ENCODE measurements at regions not wholly inside any gene's neighbourhood (a gene's known extent, or its start where the extent isn't known, plus 50 kb on each side); places are given as distances from the start of the nearest gene placed in this dataset.

DNA sequence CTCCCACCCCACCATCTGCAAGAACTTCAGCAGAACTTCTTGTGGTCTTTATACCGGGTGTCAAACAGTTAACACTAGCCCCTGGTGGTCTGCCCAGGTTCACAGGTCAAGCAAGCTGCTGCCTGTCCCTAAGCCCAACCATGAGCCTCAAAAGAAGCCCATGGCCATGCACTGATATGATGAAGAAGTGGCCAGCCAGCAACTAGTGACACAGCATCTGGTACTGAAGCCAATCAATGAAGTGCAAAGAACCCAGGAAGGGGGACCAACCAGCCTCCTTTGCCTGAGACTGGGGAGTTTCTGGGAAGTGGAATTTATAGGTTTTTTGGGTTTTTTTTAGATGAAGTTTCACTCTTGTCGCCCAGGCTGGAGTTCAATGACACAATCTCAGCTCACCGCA lies 127.8 kb downstream of the MAFB start:
- TF ChIP-seq SPI1 (IDR thresholded peaks at IDR 0.05; ENCODE audit: low read depth, low read length) (no peak), POLR2A (IDR thresholded peaks at IDR 0.05; ENCODE audit: low read depth, low read length) (no peak), TAF1 (IDR thresholded peaks at IDR 0.05; ENCODE audit: low read depth, low read length) (no peak), POLR2AphosphoS5 (IDR thresholded peaks at IDR 0.05; ENCODE audit: low read depth, low read length) (no peak), PAX5 (IDR thresholded peaks at IDR 0.05; ENCODE audit: insufficient read depth, low read length, severe bottlenecking) (no peak), POU2F2 (IDR thresholded peaks at IDR 0.05; ENCODE audit: low read depth, low read length) (no peak)
- FAIRE-seq: no peak
- no peak for DNase-seq (ENCODE audit: insufficient read length, low spot score)

DNA sequence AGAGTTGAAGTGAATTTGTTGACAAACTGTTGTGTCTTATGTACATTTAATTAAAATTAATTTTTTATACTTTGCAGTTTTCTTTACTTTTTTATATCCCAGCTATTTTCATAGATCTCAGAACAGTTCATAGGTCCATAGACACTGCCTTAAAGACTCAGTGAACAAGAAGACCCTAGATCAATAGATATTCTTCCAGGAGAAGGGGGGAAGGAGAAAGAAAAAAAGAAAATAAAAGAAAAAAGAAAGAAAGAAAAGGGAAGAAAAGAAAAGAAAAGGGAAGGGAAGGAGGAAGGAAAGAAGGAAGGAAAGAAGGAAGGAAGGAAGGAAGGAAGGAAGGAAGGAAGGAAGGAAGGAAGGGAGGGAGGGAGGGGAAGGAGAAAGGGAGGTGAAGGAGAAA lies 130.8 kb downstream of the MAFB start:
- DNase-seq (ENCODE audit: insufficient read length, low spot score): no peak
- FAIRE-seq: no peak
- TF ChIP-seq POU2F2 (IDR thresholded peaks at IDR 0.05; ENCODE audit: low read depth, low read length): no peak
- no peak for TF ChIP-seq POLR2A (IDR thresholded peaks at IDR 0.05; ENCODE audit: low read depth, low read length)
- TF ChIP-seq POLR2AphosphoS5 (IDR thresholded peaks at IDR 0.05; ENCODE audit: low read depth, low read length): no peak
- no peak for TF ChIP-seq PAX5 (IDR thresholded peaks at IDR 0.05; ENCODE audit: insufficient read depth, low read length, severe bottlenecking)
- TF ChIP-seq TAF1 (IDR thresholded peaks at IDR 0.05; ENCODE audit: low read depth, low read length): no peak
- TF ChIP-seq SPI1 (IDR thresholded peaks at IDR 0.05; ENCODE audit: low read depth, low read length): no peak

DNA sequence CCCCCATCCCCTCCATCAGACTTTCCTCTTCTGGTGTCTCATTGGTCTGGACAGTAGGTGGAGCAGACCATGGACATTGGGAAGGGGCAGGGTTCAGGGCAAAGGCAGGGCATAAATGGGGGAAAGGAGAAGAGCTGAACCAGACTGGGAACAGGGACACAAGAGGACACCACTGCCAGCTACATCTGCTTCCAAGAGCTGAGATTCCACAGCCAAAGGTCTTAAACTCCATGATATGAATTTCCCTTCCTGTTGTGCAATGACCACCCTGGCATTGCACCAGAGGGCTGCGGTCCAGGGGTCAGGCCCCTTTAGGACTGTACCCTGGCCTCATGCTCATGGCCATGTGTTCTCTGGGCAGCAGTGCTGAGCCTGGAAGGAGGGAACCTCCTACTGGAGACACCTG lies 137.9 kb downstream of the MAFB start:
- DNase-seq (ENCODE audit: insufficient read length, low spot score) (no peak), FAIRE-seq (no peak)
- no peak for TF ChIP-seq PAX5 (IDR thresholded peaks at IDR 0.05; ENCODE audit: insufficient read depth, low read length, severe bottlenecking)
- no peak for TF ChIP-seq SPI1 (IDR thresholded peaks at IDR 0.05; ENCODE audit: low read depth, low read length)
- no peak for TF ChIP-seq TAF1 (IDR thresholded peaks at IDR 0.05; ENCODE audit: low read depth, low read length)
- no peak for TF ChIP-seq POLR2AphosphoS5 (IDR thresholded peaks at IDR 0.05; ENCODE audit: low read depth, low read length)
- no peak for TF ChIP-seq POU2F2 (IDR thresholded peaks at IDR 0.05; ENCODE audit: low read depth, low read length)
- no peak for TF ChIP-seq POLR2A (IDR thresholded peaks at IDR 0.05; ENCODE audit: low read depth, low read length)

DNA sequence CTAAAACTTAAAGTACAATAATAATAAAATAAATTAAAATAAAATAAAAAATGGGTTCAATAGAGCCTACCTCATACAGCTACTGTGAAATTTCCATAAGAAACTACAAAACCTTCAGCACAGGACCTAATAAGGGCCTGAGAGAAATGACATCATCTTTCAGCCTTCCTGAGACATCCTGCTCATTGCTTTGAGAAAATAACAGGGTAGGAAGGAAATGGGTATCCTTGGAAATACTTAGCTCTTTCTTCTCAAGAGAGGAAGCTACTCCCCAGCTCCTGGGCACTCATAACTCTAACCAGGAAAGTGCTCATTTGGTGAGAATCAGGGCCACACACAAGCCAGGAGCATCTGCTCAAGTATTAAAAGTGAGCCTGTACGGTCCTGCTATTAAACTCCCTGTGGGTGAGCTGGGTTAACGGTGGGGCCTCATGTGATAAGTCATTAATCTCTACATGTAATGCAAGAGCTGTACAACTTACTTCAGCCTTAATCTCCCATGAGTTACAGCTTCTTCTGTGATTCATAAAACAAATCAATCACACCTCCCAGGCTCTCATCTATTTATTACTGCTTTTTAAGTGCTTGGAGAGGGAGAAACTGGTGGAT lies 141.4 kb downstream of the MAFB start:
- no peak for DNase-seq (ENCODE audit: insufficient read length, low spot score)
- TF ChIP-seq SPI1 (IDR thresholded peaks at IDR 0.05; ENCODE audit: low read depth, low read length) (no peak), POU2F2 (IDR thresholded peaks at IDR 0.05; ENCODE audit: low read depth, low read length) (no peak), TAF1 (IDR thresholded peaks at IDR 0.05; ENCODE audit: low read depth, low read length) (no peak), POLR2AphosphoS5 (IDR thresholded peaks at IDR 0.05; ENCODE audit: low read depth, low read length) (no peak), POLR2A (IDR thresholded peaks at IDR 0.05; ENCODE audit: low read depth, low read length) (no peak), PAX5 (IDR thresholded peaks at IDR 0.05; ENCODE audit: insufficient read depth, low read length, severe bottlenecking) (no peak)
- FAIRE-seq: no peak

DNA sequence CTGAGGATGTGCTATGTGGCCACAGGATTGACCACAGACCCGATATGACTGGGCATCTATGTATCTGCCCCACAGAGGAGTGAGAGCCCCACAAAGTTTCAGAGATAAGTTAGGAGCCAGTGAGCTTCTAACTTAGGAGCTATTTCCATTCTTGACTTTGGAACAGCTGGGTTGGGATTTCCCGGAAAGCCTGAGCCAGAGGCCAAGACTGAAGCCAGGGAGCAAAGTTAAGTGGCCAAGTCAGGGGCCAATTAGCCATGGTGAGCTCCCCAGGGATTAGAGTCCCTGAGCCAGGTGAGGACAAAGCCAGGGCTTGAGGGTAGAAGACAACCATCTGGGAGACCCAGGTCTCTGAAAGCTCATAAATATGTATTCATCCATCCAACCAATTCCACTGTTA lies 143.6 kb downstream of the MAFB start:
- TF ChIP-seq POLR2A (IDR thresholded peaks at IDR 0.05; ENCODE audit: low read depth, low read length): no peak
- TF ChIP-seq POLR2AphosphoS5 (IDR thresholded peaks at IDR 0.05; ENCODE audit: low read depth, low read length): no peak
- no peak for TF ChIP-seq PAX5 (IDR thresholded peaks at IDR 0.05; ENCODE audit: insufficient read depth, low read length, severe bottlenecking)
- FAIRE-seq: no peak
- no peak for DNase-seq (ENCODE audit: insufficient read length, low spot score)

DNA sequence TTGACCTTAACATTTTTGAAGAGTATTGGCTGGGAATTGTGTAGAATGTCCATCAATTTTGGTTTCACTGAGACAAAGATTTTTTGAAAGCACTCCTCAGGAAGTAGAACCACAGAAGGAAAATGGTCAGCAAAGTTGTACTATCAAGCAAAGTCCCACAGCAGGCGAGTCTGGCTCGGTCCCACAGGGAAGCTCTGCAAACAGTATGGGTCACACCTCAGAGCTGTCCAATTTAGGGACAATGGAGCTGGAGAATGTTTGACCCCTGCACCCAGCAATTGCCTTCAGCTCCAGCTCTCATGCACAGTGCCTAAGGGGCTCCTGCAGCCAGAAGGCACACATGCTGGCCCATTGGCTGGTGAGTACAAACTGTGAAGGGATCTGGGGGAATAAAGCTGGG lies 147.0 kb downstream of the MAFB start:
- TF ChIP-seq SPI1 (IDR thresholded peaks at IDR 0.05; ENCODE audit: low read depth, low read length) (no peak), POLR2A (IDR thresholded peaks at IDR 0.05; ENCODE audit: low read depth, low read length) (no peak), POLR2AphosphoS5 (IDR thresholded peaks at IDR 0.05; ENCODE audit: low read depth, low read length) (no peak), TAF1 (IDR thresholded peaks at IDR 0.05; ENCODE audit: low read depth, low read length) (no peak), PAX5 (IDR thresholded peaks at IDR 0.05; ENCODE audit: insufficient read depth, low read length, severe bottlenecking) (no peak), POU2F2 (IDR thresholded peaks at IDR 0.05; ENCODE audit: low read depth, low read length) (no peak)
- DNase-seq (ENCODE audit: insufficient read length, low spot score) (no peak), FAIRE-seq (no peak)

DNA sequence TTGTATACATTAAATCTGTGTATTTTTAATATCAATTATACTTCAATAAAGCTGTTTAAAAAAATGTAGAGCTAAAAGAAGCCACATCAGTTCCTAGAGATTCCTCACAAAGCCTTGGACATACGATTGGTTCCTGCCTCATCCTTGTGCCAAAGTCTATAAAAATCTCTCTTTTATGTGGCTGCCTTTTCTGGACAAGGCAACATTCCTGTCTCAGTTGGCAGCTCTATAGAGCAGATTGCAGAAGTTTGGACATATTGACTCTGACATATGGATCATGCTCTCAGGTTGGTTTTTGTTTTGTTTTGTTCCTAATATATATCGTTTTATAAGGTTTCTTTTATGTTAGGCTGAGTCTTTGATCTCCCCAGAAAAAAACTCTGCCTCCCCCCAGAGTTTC lies 148.9 kb downstream of the MAFB start:
- TF ChIP-seq POLR2A (IDR thresholded peaks at IDR 0.05; ENCODE audit: low read depth, low read length) (no peak), TAF1 (IDR thresholded peaks at IDR 0.05; ENCODE audit: low read depth, low read length) (no peak), PAX5 (IDR thresholded peaks at IDR 0.05; ENCODE audit: insufficient read depth, low read length, severe bottlenecking) (no peak), POLR2AphosphoS5 (IDR thresholded peaks at IDR 0.05; ENCODE audit: low read depth, low read length) (no peak), SPI1 (IDR thresholded peaks at IDR 0.05; ENCODE audit: low read depth, low read length) (no peak), POU2F2 (IDR thresholded peaks at IDR 0.05; ENCODE audit: low read depth, low read length) (no peak)
- no peak for DNase-seq (ENCODE audit: insufficient read length, low spot score)
- FAIRE-seq: no peak

DNA sequence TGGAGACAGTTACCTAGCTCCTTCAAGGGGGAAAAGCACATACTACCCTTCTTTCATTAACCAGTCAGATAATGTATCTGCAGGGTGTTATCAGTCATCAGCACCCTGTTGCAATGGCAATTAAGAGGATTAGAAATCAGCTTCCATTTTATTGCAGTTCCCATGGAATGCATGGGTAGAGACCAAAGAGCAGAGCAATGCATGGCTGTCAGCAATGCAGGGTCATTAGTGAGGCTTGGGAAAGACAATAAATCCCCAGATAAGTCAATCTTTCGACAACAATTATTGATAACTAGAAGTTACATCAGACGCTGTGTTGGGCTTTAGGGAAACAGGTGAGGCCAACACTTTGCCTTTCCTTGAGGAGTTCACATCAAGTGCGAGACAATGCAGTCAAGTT lies 150.9 kb downstream of the MAFB start:
- FAIRE-seq: no peak
- no peak for TF ChIP-seq POLR2A (IDR thresholded peaks at IDR 0.05; ENCODE audit: low read depth, low read length)
- TF ChIP-seq TAF1 (IDR thresholded peaks at IDR 0.05; ENCODE audit: low read depth, low read length): no peak
- no peak for TF ChIP-seq POLR2AphosphoS5 (IDR thresholded peaks at IDR 0.05; ENCODE audit: low read depth, low read length)
- no peak for TF ChIP-seq POU2F2 (IDR thresholded peaks at IDR 0.05; ENCODE audit: low read depth, low read length)
- TF ChIP-seq PAX5 (IDR thresholded peaks at IDR 0.05; ENCODE audit: insufficient read depth, low read length, severe bottlenecking): no peak
- TF ChIP-seq SPI1 (IDR thresholded peaks at IDR 0.05; ENCODE audit: low read depth, low read length): no peak
- no peak for DNase-seq (ENCODE audit: insufficient read length, low spot score)

DNA sequence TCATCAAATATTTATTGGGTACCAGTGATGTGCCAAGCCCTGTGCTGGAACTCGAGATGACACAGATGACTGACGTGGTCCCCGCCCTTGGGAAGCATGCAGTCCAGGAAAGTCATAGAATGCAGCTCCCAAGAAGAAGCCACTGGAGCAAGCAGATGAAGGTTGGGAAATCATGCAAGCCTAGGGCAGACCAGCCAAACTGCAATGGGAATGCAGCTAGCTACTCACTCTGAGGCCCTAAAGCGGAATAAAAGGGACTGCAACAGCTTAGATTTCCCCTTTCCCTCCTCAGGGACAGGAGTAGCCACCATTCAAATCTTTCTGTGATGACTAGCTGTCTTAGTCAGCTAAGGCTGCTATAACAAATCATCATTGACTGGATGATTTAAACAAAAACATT lies 152.2 kb downstream of the MAFB start:
- no peak for FAIRE-seq
- DNase-seq (ENCODE audit: insufficient read length, low spot score): no peak
- TF ChIP-seq POLR2AphosphoS5 (IDR thresholded peaks at IDR 0.05; ENCODE audit: low read depth, low read length) (no peak), TAF1 (IDR thresholded peaks at IDR 0.05; ENCODE audit: low read depth, low read length) (no peak)

DNA sequence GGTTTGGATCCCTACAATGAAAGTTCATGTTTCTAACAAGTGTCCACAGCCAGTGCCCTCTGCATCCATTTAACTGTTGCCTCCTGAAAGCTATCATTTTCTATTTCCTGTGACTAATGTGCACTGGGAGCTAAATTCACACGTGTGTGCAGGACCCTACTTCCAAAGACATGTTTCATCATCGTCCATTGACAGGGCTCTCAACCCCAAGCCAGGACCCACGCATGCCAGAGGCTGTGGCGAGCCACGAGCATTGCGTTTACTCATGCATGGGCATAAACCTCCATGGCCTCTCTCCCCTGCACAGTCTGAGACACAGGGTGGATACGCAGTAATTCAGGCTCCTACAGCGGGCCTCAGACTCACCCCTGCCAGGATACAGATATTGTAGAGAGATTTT lies 153.2 kb downstream of the MAFB start:
- FAIRE-seq (no peak), DNase-seq (ENCODE audit: insufficient read length, low spot score) (no peak)
- TF ChIP-seq SPI1 (IDR thresholded peaks at IDR 0.05; ENCODE audit: low read depth, low read length): no peak
- TF ChIP-seq POU2F2 (IDR thresholded peaks at IDR 0.05; ENCODE audit: low read depth, low read length): no peak
- TF ChIP-seq TAF1 (IDR thresholded peaks at IDR 0.05; ENCODE audit: low read depth, low read length): no peak
- no peak for TF ChIP-seq POLR2AphosphoS5 (IDR thresholded peaks at IDR 0.05; ENCODE audit: low read depth, low read length)
- no peak for TF ChIP-seq PAX5 (IDR thresholded peaks at IDR 0.05; ENCODE audit: insufficient read depth, low read length, severe bottlenecking)
- TF ChIP-seq POLR2A (IDR thresholded peaks at IDR 0.05; ENCODE audit: low read depth, low read length): no peak

Data from GM12891 (cell line).